NOMO-1 treated with dmso at 0.1 percent for 144 hours (cell line): ENCODE measurements at regions not wholly inside any gene's neighbourhood (a gene's known extent, or its start where the extent isn't known, plus 50 kb on each side); places are given as distances from the start of the nearest gene placed in this dataset.

ENCODE experiments used
- DNase-seq: peaks from one replicate; lab custom pipeline; 2025; ENCODE audit not compliant: unreplicated experiment; lab: John Stamatoyannopoulos, UW

DNA sequence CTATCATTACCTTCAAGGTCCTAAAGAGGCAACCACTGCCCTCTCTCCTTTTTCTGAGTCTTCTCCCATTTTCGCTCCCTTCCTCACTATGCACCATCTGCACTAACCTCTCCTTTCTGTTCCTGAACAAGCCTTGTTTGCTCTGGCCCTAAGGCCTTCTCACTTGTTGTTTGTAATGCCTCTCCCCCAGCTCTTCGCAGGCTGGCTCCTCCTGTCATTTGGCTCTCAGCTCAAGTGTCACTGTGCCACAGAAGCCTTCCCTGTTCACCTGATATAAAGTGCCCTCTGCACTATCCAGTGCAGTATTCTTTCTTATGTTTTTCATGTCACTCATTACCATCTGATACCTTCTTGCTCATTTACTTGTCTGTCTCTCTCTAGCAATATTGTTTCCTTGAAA is 303.7 kb downstream of the KCNN2 start:
- no peak for DNase-seq

DNA sequence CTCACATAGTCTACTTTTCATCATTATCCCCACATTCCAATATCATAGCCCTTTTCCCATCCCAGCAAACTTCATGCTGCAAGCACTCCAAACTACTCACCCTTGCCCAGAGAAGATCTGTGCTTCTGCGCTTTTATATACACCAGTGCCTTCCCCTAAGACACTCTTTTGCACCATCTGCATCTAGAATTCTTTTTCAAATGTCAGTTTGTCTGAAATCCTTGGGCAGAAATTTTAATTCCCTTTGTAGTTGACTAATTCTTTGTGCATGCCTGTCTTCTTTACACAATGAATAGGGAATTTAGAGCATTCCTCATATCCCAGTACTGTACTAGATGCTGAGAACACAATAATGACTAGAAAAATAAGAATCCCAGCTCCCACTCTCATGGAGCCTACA is 298.9 kb downstream of the KCNN2 start:
- no peak for DNase-seq

DNA sequence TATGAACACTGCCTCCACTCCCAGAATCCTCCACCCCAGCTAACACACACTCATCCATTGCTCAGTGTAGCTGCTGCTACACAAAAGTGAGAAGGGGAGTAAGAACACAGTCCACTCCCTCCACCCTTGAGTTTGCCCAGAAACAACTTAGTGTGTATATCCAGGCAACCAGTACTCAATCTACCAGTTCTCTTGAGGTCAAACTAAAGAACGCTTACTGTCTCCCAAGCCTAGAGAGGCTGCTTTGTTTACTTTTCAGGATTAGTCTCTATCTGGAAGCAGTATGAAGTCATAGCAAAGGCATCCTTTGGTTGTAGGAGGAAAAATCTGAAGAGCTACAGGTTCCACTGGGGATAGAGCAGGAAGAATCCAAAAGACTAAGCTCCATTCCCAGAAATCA is 296.3 kb downstream of the KCNN2 start:
- DNase-seq = no peak

DNA sequence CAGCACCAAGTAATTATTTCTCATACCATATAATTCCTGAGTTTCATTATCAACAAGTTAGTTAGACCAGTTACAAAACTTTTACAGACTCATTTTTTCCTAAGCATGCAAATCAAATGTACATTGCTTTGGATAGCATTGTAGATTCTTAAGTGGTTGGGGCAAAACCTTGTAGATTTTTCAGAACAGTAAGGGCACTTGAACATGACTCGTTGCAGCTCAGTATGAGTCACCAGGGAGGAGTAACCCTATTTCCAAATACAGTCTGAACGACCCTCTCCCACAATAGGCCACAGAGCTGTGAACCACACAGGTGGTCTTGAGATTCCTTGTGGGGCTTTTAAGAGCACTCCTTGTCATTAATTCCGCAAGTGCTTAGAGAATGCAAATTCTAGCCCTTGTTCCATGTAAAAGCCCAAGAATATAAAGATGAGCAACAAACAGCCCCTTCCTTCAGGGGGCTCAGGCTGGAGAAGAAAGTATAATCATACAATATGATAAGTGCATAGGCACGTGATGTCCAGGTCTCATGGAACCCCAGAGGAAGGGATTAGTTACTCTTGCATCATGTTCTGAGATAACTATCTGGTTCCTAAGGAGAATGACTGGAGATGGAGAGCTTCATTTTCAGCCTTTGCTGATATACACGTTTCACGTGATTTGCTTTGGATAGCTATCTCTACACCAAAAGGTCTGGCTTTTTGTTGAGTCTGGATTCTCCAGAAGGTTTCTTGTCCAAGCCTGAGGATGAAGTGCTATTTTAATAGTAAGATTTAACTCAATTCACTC is 295.7 kb downstream of the KCNN2 start:
- no peak for DNase-seq

DNA sequence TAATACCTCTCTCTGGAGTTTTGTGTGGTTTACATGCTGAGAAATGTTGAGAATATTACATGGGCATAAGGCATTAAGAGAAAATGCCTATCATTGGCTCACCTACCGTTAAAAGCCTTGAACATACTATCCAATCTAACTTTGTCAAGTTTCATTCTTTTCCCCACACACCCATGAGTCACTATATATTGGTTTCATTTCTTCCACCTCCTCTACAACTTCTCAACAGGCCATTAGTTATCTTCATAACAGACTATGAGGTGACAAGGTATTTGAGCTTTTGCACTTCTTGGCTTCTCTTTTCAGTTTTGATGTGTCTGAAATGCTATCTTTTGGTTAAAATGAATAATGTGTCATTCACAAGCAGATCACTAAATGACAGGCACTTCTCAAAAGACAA is 288.0 kb downstream of the KCNN2 start:
- no peak for DNase-seq

DNA sequence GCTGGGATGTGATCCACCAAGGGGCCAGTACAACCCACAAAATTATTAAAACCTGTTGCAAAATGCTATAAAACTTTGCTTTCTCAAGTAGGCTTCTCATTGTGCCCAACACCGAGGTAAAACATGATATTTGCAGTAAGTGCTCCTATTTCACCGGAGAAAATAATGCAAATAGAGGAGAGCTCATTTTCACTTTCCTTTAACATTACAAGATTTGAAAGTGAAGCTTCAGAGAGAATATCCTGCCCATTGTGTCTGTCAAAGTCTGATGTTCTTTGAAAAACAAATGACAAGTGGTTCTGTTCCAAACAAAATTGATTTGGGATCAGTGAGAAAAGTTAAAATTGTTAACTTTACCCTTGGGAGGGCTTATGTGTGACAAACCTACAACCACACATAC is 287.1 kb downstream of the KCNN2 start:
- no peak for DNase-seq

DNA sequence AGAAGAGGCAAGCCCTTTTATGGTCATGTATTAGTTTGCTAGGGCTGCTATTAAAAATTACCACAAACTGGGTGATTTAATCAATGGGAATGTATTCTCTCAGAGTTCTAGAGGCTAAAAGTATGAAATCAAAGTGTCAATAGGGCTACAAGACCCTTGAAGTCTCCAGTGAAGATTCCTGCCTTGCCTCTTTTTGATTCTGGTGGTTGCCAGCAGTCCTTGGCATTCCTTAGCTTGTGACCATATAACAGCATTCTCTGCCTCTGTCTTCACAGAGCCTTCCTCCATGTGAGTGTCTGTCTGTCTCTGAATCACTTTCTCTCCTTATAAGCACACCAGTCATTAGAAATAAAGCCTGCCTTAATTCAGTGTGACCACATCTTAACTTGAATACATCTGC is 282.7 kb downstream of the KCNN2 start:
- no peak for DNase-seq

DNA sequence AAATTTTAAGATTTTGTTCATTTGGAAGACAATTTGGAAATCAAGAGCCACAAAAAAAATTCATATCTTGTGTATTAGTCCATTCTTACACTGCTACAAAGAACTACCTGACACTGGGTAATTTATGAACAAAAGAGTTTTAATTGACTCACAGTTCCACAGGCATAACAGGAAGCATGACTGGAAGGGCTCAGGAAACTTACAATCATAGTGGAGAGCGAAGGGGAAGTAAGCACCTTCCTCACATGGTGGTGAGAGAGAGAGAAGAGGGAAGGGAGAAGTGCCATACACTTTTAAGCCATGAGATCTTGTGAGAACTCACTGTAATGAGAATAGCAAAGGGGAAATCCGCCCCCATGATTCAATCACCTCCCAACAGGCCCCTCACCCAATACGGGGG is 274.4 kb downstream of the KCNN2 start:
- DNase-seq = no peak

DNA sequence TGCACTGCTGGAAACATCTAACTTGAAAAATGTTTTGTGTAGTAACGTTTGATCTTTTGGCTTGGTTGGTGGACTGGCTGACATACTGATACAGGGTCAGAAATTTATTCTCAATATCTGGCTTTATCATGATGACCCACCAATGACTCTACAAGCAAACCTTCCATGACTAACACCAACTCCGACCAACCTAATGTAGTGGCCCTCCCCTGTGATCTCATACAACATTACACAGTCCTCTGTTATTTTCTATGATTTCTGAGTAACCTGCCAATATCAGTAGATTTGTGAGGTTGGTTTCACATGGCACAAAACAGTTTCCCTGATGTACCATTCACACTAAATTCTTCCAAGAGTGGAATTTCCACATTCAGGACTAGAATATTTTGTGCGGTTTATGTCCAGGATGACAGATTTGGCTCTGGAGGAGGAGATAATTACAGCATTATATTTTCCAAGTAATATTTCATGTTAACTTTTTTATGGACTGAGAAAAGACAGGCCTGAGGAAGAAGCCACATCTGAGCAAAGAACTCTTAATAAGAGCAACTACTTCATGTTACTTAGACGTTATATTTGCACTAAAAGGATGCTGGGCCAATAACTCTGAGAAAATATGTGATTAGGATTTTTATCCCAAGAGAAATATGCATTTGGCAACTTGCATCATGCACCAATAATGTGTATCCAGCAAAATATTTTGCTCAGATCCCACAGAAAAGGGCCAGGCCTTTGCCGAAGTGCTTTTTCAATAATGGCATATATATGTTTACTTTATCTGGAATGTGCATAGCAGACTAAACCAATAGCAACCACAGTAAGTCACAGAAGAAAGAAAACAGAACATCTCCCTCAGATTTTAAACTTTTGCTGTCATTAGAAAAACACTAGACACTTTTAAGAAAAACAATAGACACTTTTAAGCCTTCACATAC is 273.4 kb downstream of the KCNN2 start:
- no peak for DNase-seq

DNA sequence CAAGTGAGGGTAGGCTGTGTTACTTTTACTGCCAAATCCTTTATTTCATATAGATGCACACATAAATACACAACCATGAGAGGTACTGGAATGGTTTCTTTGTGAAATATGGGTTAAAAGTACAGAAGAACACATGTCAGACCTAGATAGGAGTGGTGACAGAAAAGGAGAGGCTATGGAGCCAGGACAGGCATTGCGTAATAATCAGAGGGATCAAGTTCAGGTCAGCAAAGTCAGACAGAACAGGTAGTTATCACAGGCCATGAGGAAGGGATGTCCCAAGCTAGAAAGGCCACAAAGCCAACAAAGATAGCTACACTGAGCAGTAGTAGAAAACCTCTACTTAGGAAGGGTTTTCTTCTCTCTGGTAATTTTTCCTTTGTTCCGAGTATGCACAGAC is 272.6 kb downstream of the KCNN2 start:
- no peak for DNase-seq

DNA sequence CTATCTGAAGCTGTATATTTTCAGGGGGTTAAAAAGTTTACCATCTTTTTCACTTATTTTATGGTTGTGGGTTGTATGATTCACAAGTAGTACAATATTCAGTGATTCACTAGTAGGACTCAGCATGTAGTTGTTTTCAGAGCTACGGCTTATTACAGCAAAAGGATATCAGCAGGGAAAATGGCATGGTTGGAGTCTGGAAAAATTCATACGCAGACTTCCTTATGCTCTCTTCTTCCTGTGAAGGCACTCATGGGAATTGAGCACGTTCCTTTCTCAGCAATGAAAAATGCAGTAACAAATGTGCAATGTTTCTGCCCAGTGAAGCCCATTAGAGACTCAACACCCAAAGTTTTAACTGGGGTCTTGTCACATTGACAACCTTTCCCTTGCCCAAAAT is 250.5 kb downstream of the KCNN2 start:
- no peak for DNase-seq

DNA sequence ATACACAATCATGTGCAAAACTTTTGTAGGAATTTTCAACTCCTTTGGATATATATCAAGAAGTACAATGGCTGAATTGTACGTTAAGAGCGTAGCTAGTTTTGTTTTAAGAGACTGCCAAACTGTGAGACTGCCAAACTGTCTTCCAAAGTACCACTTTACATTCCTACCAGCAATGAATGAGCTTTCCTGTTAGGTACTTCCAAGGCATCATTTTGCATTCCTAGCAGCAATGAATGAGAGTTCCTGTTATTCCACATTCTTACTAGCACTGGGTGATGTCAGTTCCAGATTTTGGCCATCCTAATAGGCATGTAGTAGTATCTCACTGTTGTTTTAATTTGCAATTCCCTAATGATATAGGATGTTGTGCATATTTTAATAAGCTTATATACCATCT is 219.3 kb downstream of the KCNN2 start:
- no peak for DNase-seq

DNA sequence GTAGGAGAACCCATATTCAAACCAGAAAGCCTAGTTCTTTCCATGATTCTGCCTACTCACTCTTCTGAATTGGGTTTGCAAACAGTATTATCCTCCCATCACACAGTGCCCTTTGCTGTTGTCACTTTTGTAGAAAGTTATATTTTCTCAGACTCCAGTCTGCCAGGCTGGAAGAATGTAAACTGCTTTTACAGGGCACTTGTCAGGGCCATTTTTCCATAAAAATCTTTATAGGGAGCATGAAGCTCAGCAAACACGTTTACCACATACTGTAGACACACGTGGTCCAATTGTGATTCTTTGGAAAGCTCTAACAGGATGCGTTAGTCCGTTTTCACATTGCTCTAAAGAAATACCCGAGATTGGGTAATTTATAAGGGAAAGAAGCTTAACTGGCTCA is 204.0 kb downstream of the KCNN2 start:
- no peak for DNase-seq

DNA sequence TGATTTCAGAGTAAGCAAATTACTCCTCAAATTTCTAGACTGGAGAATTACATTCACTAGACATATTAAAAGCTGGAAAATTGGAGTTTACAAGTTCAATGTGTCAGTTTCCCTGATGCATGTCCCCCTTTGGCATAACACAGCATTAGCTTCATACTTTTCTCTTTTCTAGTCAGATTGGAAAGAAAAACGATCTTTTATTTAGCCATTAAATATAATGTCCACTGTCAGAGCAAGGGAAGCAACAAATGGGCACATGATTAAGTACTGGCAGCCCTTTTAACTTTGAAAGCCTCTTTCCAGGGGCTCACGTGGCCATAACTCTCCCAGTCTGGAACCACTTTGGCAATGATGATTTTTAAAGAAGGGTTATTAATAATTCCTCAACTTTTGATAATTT is 203.3 kb downstream of the KCNN2 start:
- DNase-seq = no peak

DNA sequence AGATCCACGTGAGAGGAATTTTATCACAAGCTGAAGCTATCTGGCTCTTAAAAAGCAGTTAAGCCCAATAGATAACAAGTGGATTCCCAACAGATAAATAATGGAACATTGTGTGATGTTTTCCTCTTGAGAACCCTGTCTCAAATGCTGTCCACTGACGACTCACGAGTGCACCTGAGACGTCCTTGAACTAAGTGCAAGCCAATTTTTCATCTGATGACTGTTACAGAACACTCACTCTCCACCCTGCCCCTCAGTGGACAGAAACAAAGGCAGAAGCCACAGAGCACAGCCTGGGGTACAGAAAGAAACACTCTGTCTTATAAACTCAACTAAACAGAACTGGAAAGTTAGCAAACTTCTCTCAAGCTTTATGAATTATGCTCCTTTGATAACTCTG is 199.5 kb downstream of the KCNN2 start:
- DNase-seq = no peak
